Upper lobe of left lung (tissue), 4 donors: ENCODE measurements at regions not wholly inside any gene's neighbourhood (a gene's known extent, or its start where the extent isn't known, plus 50 kb on each side); places are given as distances from the start of the nearest gene placed in this dataset.

Experiments used
- EP300 ChIP-seq, 4 donors: sonication (generic); formaldehyde crosslinking; IDR thresholded peaks; one replicate each; pipeline ENCODE4 v1.5.1; 2017; ENCODE audit warnings: antibody characterized with exemption in 4 of 4, control low read depth in 2 of 4
- POLR2A ChIP-seq, 4 donors: fragments of 450-650 bp; IDR thresholded peaks; one replicate each; pipeline ENCODE4 v1.5.1; 2016 to 2017; ENCODE audit warnings: antibody characterized with exemption in 4 of 4, mild to moderate bottlenecking in 2 of 4
- POLR2AphosphoS5 ChIP-seq, 2 donors: sonication (generic); formaldehyde crosslinking; IDR thresholded peaks; one replicate each; pipeline ENCODE4 v1.5.1; 2017; ENCODE audit warnings: antibody characterized with exemption in 2 of 2
- TF ChIP-seq, protein P1 (sequence below), 6 experiments: fragments of 450-650 bp in 4 of 6; fragments of 200-600 bp in 2 of 6; sonication (generic) in 2 of 6; IDR thresholded peaks; one replicate each; pipeline ENCODE4 v1.5.1; 2016 to 2019; ENCODE audit warnings: antibody characterized with exemption in 6 of 6

GRCh38 chr3:174758943-174759342 is 100.2 kb upstream of the NAALADL2 start:
- TF ChIP-seq, protein P1, sequence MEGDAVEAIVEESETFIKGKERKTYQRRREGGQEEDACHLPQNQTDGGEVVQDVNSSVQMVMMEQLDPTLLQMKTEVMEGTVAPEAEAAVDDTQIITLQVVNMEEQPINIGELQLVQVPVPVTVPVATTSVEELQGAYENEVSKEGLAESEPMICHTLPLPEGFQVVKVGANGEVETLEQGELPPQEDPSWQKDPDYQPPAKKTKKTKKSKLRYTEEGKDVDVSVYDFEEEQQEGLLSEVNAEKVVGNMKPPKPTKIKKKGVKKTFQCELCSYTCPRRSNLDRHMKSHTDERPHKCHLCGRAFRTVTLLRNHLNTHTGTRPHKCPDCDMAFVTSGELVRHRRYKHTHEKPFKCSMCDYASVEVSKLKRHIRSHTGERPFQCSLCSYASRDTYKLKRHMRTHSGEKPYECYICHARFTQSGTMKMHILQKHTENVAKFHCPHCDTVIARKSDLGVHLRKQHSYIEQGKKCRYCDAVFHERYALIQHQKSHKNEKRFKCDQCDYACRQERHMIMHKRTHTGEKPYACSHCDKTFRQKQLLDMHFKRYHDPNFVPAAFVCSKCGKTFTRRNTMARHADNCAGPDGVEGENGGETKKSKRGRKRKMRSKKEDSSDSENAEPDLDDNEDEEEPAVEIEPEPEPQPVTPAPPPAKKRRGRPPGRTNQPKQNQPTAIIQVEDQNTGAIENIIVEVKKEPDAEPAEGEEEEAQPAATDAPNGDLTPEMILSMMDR (IDR thresholded peaks at IDR 0.05) = no peak
- no peak for TF ChIP-seq POLR2A (IDR thresholded peaks at IDR 0.05)
- TF ChIP-seq EP300 (IDR thresholded peaks at IDR 0.05) = no peak
- TF ChIP-seq POLR2AphosphoS5 (IDR thresholded peaks at IDR 0.05) = no peak
